ENCODE measurements at regions not wholly inside any gene's neighbourhood (a gene's known extent, or its start where the extent isn't known, plus 50 kb on each side); places are given as distances from the start of the nearest gene placed in this dataset.

DNA sequence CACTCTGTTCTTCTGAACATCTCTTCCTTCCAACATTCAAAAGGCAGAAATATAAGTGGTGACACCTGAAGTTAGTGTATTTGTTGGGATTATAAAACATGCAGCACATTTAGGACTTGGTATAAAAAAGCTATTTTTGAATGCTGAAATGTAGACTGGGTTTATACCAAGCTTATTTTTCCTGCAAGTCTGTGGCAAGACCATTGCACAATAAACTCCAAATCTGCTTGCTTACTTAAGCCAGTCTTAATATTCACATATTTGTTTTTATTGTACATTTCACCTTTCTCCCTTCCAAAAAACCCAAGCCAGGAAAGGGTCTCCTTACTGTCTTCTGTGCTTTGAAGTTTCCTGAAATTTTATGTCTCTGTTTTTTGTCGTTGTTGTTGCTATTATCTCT lies 63.7 kb downstream of the FHIP1A start:
- Histone ChIP-seq H3K36me3 (ENCODE audit: control insufficient read depth, insufficient read depth, low read length) (no peaks in the 10 kb centered on the region), H2BK15ac (ENCODE audit: low read depth, low read length) (no peak overlapping the region), H3K14ac (replicated peaks; ENCODE audit: low read depth, low read length) (no peak overlapping the region), H4K5ac (ENCODE audit: low read depth, low read length) (no peak overlapping the region), H3K9me1 (ENCODE audit: insufficient read depth, low read length) (0 out of 2 replicates have a peak, but pooled peaks cover 2% of the 10 kb centered on the region), H3K18ac (ENCODE audit: low read depth, low read length) (no peak overlapping the region), H3K4me3 (ENCODE audit: insufficient read depth, low read depth, low read length) (no peak overlapping the region), H3K56ac (ENCODE audit: extremely low read depth, insufficient read depth, low read length) (no peak overlapping the region), H2AFZ (replicated peaks; ENCODE audit: low read length, poor library complexity) (no peak overlapping the region), H4K91ac (ENCODE audit: insufficient read depth, low read depth, low read length) (no peak overlapping the region), H3K27ac (ENCODE audit: insufficient read depth, low read length) (no peak overlapping the region), H2BK5ac (ENCODE audit: low read depth, low read length, poor library complexity, severe bottlenecking) (no peak overlapping the region), H4K8ac (ENCODE audit: low read depth in 2 of 2, low read length in 2 of 2) (no peak overlapping the region), H3K9ac (ENCODE audit: low read depth, low read length) (no peak overlapping the region), H3K4me1 (ENCODE audit: control insufficient read depth, insufficient read depth, low read length) (no peaks in the 10 kb centered on the region), H3K4ac (ENCODE audit: low read depth, low read length) (no peak overlapping the region), H3K9me3 (ENCODE audit: control insufficient read depth, insufficient read depth, low read length) (no peaks in the 10 kb centered on the region), H2BK20ac (ENCODE audit: low read depth, low read length) (no peak overlapping the region), H2BK120ac (ENCODE audit: low read depth, low read length) (no peak overlapping the region), H2AK9ac (replicated peaks; ENCODE audit: low read depth, low read length, poor library complexity) (no peak overlapping the region), H3K27me3 (ENCODE audit: control insufficient read depth, insufficient read depth, low read length) (peaks cover 7% of the 10 kb centered on the region; the same call in 1 of the 2 replicates), H3K79me1 (ENCODE audit: low read depth in 1 of 2, low read length in 2 of 2) (no peaks in the 10 kb centered on the region), H2AK5ac (ENCODE audit: low read depth, low read length) (no peak overlapping the region), H3K4me2 (ENCODE audit: low read depth, low read length) (no peak overlapping the region), H4K20me1 (ENCODE audit: insufficient read depth, low read length) (no peaks in the 10 kb centered on the region), H3K23ac (ENCODE audit: low read depth, low read length) (no peak overlapping the region)
- in situ Hi-C loops (cut with MboI; ENCODE audit: low sequenced_read_pairs) (no loop called here), dilution Hi-C loops (cut with HindIII; ENCODE audit: low sequenced_read_pairs, unreplicated experiment) (no loop called here), intact Hi-C loops (cut with micrococcal nuclease) (no loop called here)
- no peak for ATAC-seq (ENCODE audit: low read depth)
- CTCF ChIA-PET = interaction anchor here (0.7 to 1.5 kb wide), 3 partner anchors 18 to 374 kb away, joined by 3 to 5 read pairs (median 3); no protein-coding TSS in a partner anchor
- peak; percentile 1 for DNase-seq
- no CpG with 5 or more reads among the region's 1 CpG for WGBS, 2 experiments (ENCODE audit: extremely low coverage in 2 of 2, insufficient read length in 1 of 2)
- no TSS peak for BruUV-seq (replicated peaks)
- TF ChIP-seq RCOR1 (IDR thresholded peaks at IDR 0.05; ENCODE audit: insufficient replicate concordance, low read length) (no peak), RAD21 (IDR thresholded peaks at IDR 0.05; ENCODE audit: low read length) (no peak), CEBPB (IDR thresholded peaks at IDR 0.05; ENCODE audit: low read depth, low read length) (peak; percentile 61)
- POLR2A ChIA-PET (ENCODE audit: unreplicated experiment) = no interaction called here

Measured in IMR-90 (cell line).